Stomach (tissue), 4 donors: ENCODE measurements at regions not wholly inside any gene's neighbourhood (a gene's known extent, or its start where the extent isn't known, plus 50 kb on each side); places are given as distances from the start of the nearest gene placed in this dataset.

Source experiments
- CTCF ChIP-seq, 7 experiments: fragments of 450-650 bp in 4 of 7; fragments of 200-600 bp in 3 of 7; sonication (generic) in 3 of 7; IDR thresholded peaks; one replicate each; pipeline ENCODE4 v1.5.1; 2016 to 2019; ENCODE audit warnings: antibody characterized with exemption in 7 of 7, control low read depth in 2 of 7, mild to moderate bottlenecking in 1 of 7
- EP300 ChIP-seq: sonication (generic); formaldehyde crosslinking; IDR thresholded peaks from one replicate; pipeline ENCODE4 v1.6.1; 2017; ENCODE audit warnings: antibody characterized with exemption
- POLR2A ChIP-seq, 4 donors: fragments of 450-650 bp; IDR thresholded peaks; one replicate each; pipeline ENCODE4 v1.6.1; 2016; ENCODE audit warnings: antibody characterized with exemption in 4 of 4, control low read depth in 2 of 4, mild to moderate bottlenecking in 1 of 4, moderate library complexity in 1 of 4
- POLR2AphosphoS5 ChIP-seq, 3 donors: sonication (generic); formaldehyde crosslinking; IDR thresholded peaks; one replicate each; pipeline ENCODE4 v1.6.1; 2016; ENCODE audit warnings: antibody characterized with exemption in 3 of 3

- TF ChIP-seq CTCF (IDR thresholded peaks at IDR 0.05) (no peak), POLR2AphosphoS5 (IDR thresholded peaks at IDR 0.05) (no peak), POLR2A (IDR thresholded peaks at IDR 0.05) (no peak), EP300 (no peak)
These were observed 530.3 kb downstream of the EPHA5 start for GRCh38 chr4:65139998-65140397.
